Tibial artery (tissue), 4 donors: ENCODE measurements at regions not wholly inside any gene's neighbourhood (a gene's known extent, or its start where the extent isn't known, plus 50 kb on each side); places are given as distances from the start of the nearest gene placed in this dataset.

ENCODE experiments used
- DNase-seq, 2 donors: peaks; one replicate each; pipeline ENCODE4 v3.0.0-alpha.2; 2019
- H3K27ac ChIP-seq, 2 donors: fragments of 200-600 bp; sonication (generic) in 1 of 2; 1 replicate in 1 of 2; 2 replicates in 1 of 2; pipeline ENCODE4 v1.5.1; 2018 to 2019; ENCODE audit warnings: mild to moderate bottlenecking in 1 of 2
- H3K27me3 ChIP-seq, 2 donors: fragments of 200-600 bp; sonication (generic) in 1 of 2; one replicate each; pipeline versions ENCODE4 v1.5.1 to v1.6.0; 2016 to 2019
- H3K36me3 ChIP-seq, 3 donors: fragments of 200-600 bp; sonication (generic) in 2 of 3; one replicate each; pipeline ENCODE4 v1.5.1; 2016 to 2019; ENCODE audit warnings: mild to moderate bottlenecking in 2 of 3
- H3K4me1 ChIP-seq, 4 donors: fragments of 200-600 bp; sonication (generic) in 2 of 4; 1 replicate in 3 of 4; 2 replicates in 1 of 4; pipeline ENCODE4 v1.5.1; 2016 to 2019
- H3K4me3 ChIP-seq, 2 donors: fragments of 200-600 bp; sonication (generic) in 1 of 2; 1 replicate in 1 of 2; 2 replicates in 1 of 2; pipeline ENCODE4 v1.5.1; 2018 to 2019; ENCODE audit warnings: mild to moderate bottlenecking in 2 of 2
- H3K9me3 ChIP-seq, 3 donors: fragments of 200-600 bp; sonication (generic) in 1 of 3; one replicate each; pipeline ENCODE4 v1.5.1; 2016 to 2019
- CTCF ChIP-seq, 2 experiments: fragments of 200-600 bp in 1 of 2; fragments of 450-650 bp in 1 of 2; IDR thresholded peaks; one replicate each; pipeline ENCODE4 v1.5.1; 2017 to 2019; ENCODE audit warnings: antibody characterized with exemption in 2 of 2, mild to moderate bottlenecking in 1 of 2, moderate library complexity in 1 of 2
- intact Hi-C: fragments of 100-400 bp; cut with DNase I; formaldehyde crosslinking; loops from one replicate; pipeline ENCODE4 v1.15.0; 2023; ENCODE audit warnings: low total_unique reads

DNA sequence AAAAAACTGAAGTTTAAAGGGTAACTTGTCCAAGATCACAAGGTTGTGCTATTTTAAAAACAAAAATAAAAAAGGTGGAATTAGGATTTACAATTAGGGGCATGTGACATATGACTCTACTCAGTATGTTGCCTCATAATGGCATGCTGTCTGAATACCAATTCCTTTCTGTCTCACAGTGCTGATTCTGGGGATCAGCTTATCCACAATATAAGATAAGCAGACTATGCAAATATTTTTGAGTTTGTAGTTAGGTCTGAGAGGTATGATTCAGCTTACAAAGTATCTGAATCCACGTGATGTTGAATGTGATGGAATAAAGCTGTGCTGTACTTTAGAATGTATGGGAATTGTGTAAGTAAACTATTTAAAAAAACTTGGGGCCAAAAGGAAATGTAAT lies 216.6 kb downstream of the HHIPL2 start:
- no peaks in the 10 kb centered on the region for H3K27me3 ChIP-seq
- no peak overlapping the region for H3K27ac ChIP-seq
- no peaks in the 10 kb centered on the region for H3K9me3 ChIP-seq
- DNase-seq, result no peak
- no peaks in the 10 kb centered on the region for H3K4me1 ChIP-seq
- H3K36me3 ChIP-seq, result no peaks in the 10 kb centered on the region
- H3K4me3 ChIP-seq, result no peak overlapping the region
- no peak for TF ChIP-seq CTCF (IDR thresholded peaks at IDR 0.05)
- intact Hi-C loops, result no loop called here

DNA sequence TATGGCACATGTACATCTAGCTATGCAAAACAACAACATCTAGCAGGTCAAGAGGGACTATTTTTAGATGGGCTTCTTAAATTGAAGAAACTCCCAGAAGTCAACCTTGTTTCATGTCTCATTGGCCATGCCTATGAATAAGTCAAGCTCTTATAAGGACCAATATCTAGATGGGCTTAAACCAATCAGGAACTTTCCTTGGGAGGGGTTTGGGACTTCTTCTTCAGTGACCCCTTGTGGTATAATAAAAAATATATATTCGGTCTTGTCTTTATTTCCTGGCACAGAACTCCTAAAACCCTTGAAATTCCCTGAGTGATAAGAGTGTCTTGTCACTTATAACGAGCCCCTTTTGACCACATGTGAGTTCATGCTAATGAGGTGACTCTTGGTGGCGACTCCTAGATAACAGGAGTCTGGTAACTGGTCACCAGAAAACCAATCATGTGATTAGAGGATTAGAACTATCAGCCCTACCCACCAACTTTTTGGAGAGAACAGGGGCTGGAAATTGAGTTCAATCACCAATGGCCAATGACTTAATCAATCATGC lies 218.3 kb downstream of the HHIPL2 start:
- no peaks in the 10 kb centered on the region for H3K4me1 ChIP-seq
- intact Hi-C loops, result no loop called here
- no peak for DNase-seq
- TF ChIP-seq CTCF (IDR thresholded peaks at IDR 0.05), result no peak
- H3K27me3 ChIP-seq, result no peaks in the 10 kb centered on the region
- H3K27ac ChIP-seq, result no peak overlapping the region
- H3K36me3 ChIP-seq, result no peaks in the 10 kb centered on the region
- no peak overlapping the region for H3K4me3 ChIP-seq
- H3K9me3 ChIP-seq, result no peaks in the 10 kb centered on the region

GRCh38 chr1:222326710-222327036 lies 221.2 kb downstream of the HHIPL2 start:
- intact Hi-C loops, result no loop called here
- no peaks in the 10 kb centered on the region for H3K36me3 ChIP-seq
- H3K9me3 ChIP-seq, result no peaks in the 10 kb centered on the region
- no peaks in the 10 kb centered on the region for H3K4me1 ChIP-seq
- H3K27me3 ChIP-seq, result no peaks in the 10 kb centered on the region
- no peak overlapping the region for H3K4me3 ChIP-seq
- TF ChIP-seq CTCF (IDR thresholded peaks at IDR 0.05), result no peak
- DNase-seq, result no peak
- no peak overlapping the region for H3K27ac ChIP-seq

GRCh38 chr1:222326006-222326709 lies 221.7 kb downstream of the HHIPL2 start:
- DNase-seq, result no peak
- no peaks in the 10 kb centered on the region for H3K36me3 ChIP-seq
- intact Hi-C loops, result no loop called here
- H3K9me3 ChIP-seq, result no peaks in the 10 kb centered on the region
- no peak overlapping the region for H3K27ac ChIP-seq
- H3K4me3 ChIP-seq, result no peak overlapping the region
- no peaks in the 10 kb centered on the region for H3K4me1 ChIP-seq
- TF ChIP-seq CTCF (IDR thresholded peaks at IDR 0.05), result no peak
- H3K27me3 ChIP-seq, result no peaks in the 10 kb centered on the region

- H3K36me3 ChIP-seq, result no peaks in the 10 kb centered on the region
- no peaks in the 10 kb centered on the region for H3K27me3 ChIP-seq
- intact Hi-C loops, result no loop called here
- TF ChIP-seq CTCF (IDR thresholded peaks at IDR 0.05), result no peak
- no peaks in the 10 kb centered on the region for H3K9me3 ChIP-seq
- no peak overlapping the region for H3K27ac ChIP-seq
- no peak for DNase-seq
- no peak overlapping the region for H3K4me3 ChIP-seq
- no peaks in the 10 kb centered on the region for H3K4me1 ChIP-seq
Observed at GRCh38 chr1:222325506-222325905, 222.4 kb downstream of the HHIPL2 start.

DNA sequence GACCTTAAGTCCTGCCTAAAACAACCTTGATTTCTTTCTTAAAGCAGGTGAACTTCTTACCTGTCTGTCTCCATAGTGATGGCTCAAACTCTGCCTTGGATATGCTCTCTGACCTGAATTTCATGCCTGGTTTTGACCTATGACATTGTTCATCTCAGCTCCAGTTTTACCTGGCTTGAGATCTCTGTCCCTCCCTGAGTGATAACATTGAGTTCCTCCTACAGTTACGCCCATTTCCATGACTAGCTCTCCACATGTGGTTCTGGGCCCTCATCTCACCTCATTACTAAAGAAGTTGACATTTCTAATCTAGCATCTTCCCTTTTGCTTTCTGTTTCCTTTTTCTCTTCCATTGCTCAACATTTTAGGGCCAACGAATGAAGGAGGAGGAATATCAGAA lies 233.1 kb downstream of the HHIPL2 start:
- Histone ChIP-seq H3K27ac (no peak overlapping the region), H3K4me3 (no peak overlapping the region)
- intact Hi-C loops, result no loop called here

More for the DNA sequence above, 233.1 kb downstream of the HHIPL2 start:
- Histone ChIP-seq H3K9me3 (no peaks in the 10 kb centered on the region), H3K4me1 (no peaks in the 10 kb centered on the region), H3K27me3 (no peaks in the 10 kb centered on the region), H3K36me3 (no peaks in the 10 kb centered on the region)
- TF ChIP-seq CTCF (IDR thresholded peaks at IDR 0.05), result no peak
- no peak for DNase-seq
